ENCODE measurements at regions not wholly inside any gene's neighbourhood (a gene's known extent, or its start where the extent isn't known, plus 50 kb on each side); places are given as distances from the start of the nearest gene placed in this dataset.

GRCh38 chr14:100671906-100672305 is 54.8 kb upstream of the DLK1 start:
- FAIRE-seq (no peak), DNase-seq (ENCODE audit: extremely low spot score, insufficient read length, low read depth) (no peak)

- no peak for FAIRE-seq
- no peak for DNase-seq (ENCODE audit: extremely low spot score, insufficient read length, low read depth)
Measured at GRCh38 chr14:100673085-100673806, 53.4 kb upstream of the DLK1 start.

GRCh38 chr14:100673807-100674154 is 52.9 kb upstream of the DLK1 start:
- DNase-seq (ENCODE audit: extremely low spot score, insufficient read length, low read depth), result no peak
- no peak for FAIRE-seq

- no peak for FAIRE-seq
- DNase-seq (ENCODE audit: extremely low spot score, insufficient read length, low read depth), result no peak
Measured at GRCh38 chr14:100674428-100674827, 52.3 kb upstream of the DLK1 start.

GRCh38 chr14:100674897-100675619 is 51.6 kb upstream of the DLK1 start:
- DNase-seq (ENCODE audit: extremely low spot score, insufficient read length, low read depth), result no peak
- FAIRE-seq, result no peak

- FAIRE-seq (no peak), DNase-seq (ENCODE audit: extremely low spot score, insufficient read length, low read depth) (no peak)
Measured at GRCh38 chr14:100675699-100676684, 50.7 kb upstream of the DLK1 start.
